ENCODE measurements at regions not wholly inside any gene's neighbourhood (a gene's known extent, or its start where the extent isn't known, plus 50 kb on each side); places are given as distances from the start of the nearest gene placed in this dataset.
"Not testable (repeated sequence)": the region's sequence is repeated elsewhere in the genome, so short reads cannot be mapped to it uniquely, and the experiment has no call there.

GRCh38 chr12:70008944-70009343 is 183.9 kb downstream of the MYRFL start:
- in situ Hi-C loops (cut with MboI; ENCODE audit: low pct_unique_long_range_greater_than_20kb, low sequenced_read_pairs, unreplicated experiment), result no loop called here
- DNase-seq (ENCODE audit: low spot score), result no peak
- TF ChIP-seq, protein P1, sequence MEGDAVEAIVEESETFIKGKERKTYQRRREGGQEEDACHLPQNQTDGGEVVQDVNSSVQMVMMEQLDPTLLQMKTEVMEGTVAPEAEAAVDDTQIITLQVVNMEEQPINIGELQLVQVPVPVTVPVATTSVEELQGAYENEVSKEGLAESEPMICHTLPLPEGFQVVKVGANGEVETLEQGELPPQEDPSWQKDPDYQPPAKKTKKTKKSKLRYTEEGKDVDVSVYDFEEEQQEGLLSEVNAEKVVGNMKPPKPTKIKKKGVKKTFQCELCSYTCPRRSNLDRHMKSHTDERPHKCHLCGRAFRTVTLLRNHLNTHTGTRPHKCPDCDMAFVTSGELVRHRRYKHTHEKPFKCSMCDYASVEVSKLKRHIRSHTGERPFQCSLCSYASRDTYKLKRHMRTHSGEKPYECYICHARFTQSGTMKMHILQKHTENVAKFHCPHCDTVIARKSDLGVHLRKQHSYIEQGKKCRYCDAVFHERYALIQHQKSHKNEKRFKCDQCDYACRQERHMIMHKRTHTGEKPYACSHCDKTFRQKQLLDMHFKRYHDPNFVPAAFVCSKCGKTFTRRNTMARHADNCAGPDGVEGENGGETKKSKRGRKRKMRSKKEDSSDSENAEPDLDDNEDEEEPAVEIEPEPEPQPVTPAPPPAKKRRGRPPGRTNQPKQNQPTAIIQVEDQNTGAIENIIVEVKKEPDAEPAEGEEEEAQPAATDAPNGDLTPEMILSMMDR (IDR thresholded peaks at IDR 0.05; ENCODE audit: extremely low read depth, insufficient read depth, missing control alignments), result no peak

GRCh38 chr12:70011353-70011752 is 186.3 kb downstream of the MYRFL start:
- no peak for DNase-seq (ENCODE audit: low spot score)
- in situ Hi-C loops (cut with MboI; ENCODE audit: low pct_unique_long_range_greater_than_20kb, low sequenced_read_pairs, unreplicated experiment), result no loop called here
- TF ChIP-seq, protein P1 (IDR thresholded peaks at IDR 0.05; ENCODE audit: extremely low read depth, insufficient read depth, missing control alignments), result no peak

GRCh38 chr12:70013016-70013415 is 188.0 kb downstream of the MYRFL start:
- DNase-seq (ENCODE audit: low spot score); in situ Hi-C loops (cut with MboI; ENCODE audit: low pct_unique_long_range_greater_than_20kb, low sequenced_read_pairs, unreplicated experiment): not testable (repeated sequence)

DNA sequence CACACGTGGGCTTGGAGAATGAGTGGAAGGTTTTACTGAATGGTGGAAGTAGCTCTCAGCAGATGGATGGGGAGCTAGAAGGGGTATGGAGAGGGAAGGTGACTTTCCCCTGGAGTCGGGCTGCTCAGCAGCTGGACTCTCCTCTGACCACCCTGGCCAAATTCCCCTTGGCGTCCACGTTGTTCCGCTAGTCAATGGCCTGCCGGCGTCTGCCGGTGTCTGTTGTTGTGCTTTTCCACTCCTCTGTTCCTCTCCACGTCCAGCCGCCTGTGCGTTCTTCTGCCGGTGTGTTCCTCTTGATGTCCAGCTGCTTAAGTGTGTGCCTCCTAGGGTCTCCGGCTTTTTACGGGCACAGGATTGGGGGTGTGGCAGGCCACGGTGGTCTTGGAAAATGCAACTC is 203.5 kb downstream of the MYRFL start:
- in situ Hi-C loops (cut with MboI; ENCODE audit: low pct_unique_long_range_greater_than_20kb, low sequenced_read_pairs, unreplicated experiment), result no loop called here
- TF ChIP-seq, protein P1 (IDR thresholded peaks at IDR 0.05; ENCODE audit: extremely low read depth, insufficient read depth, missing control alignments), result no peak
- no peak for DNase-seq (ENCODE audit: low spot score)

- in situ Hi-C loops (cut with MboI; ENCODE audit: low pct_unique_long_range_greater_than_20kb, low sequenced_read_pairs, unreplicated experiment), result no loop called here
- no peak for DNase-seq (ENCODE audit: low spot score)
- TF ChIP-seq, protein P1 (IDR thresholded peaks at IDR 0.05; ENCODE audit: extremely low read depth, insufficient read depth, missing control alignments), result no peak
These were observed 203.9 kb downstream of the MYRFL start for GRCh38 chr12:70028918-70029317.

GRCh38 chr12:70031046-70031445 is 206.0 kb downstream of the MYRFL start:
- TF ChIP-seq, protein P1 (IDR thresholded peaks at IDR 0.05; ENCODE audit: extremely low read depth, insufficient read depth, missing control alignments), result no peak
- no peak for DNase-seq (ENCODE audit: low spot score)
- in situ Hi-C loops (cut with MboI; ENCODE audit: low pct_unique_long_range_greater_than_20kb, low sequenced_read_pairs, unreplicated experiment), result no loop called here

DNA sequence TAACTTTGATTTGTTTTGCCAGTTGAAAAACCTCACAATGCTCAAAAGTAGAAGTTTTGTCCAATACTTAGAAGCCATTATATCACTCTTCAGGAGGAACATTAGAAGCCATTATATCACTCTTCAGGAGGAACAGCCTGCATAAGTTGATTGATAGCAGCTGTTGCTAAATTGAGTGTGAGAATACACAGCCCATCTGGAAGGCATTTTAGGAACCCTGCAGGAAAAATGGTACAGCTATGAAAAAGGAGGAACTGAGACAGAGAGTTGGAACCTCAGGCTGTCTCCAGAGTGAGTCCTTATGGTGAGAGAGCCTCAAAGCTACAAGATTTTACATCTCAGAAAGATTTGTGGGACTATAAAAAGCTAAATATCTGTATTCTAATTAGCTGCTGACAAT is 207.0 kb downstream of the MYRFL start:
- in situ Hi-C loops (cut with MboI; ENCODE audit: low pct_unique_long_range_greater_than_20kb, low sequenced_read_pairs, unreplicated experiment), result no loop called here

More for the DNA sequence above, 207.0 kb downstream of the MYRFL start:
- no peak for DNase-seq (ENCODE audit: low spot score)
- TF ChIP-seq, protein P1 (IDR thresholded peaks at IDR 0.05; ENCODE audit: extremely low read depth, insufficient read depth, missing control alignments), result no peak

All from GM13977 (cell line).